NT2/D1 (cell line): ENCODE measurements at regions not wholly inside any gene's neighbourhood (a gene's known extent, or its start where the extent isn't known, plus 50 kb on each side); places are given as distances from the start of the nearest gene placed in this dataset.

ENCODE experiments used
- DNase-seq: peaks from one replicate; pipeline ENCODE4 v3.0.0-alpha.2; 2011; ENCODE audit warnings: low read depth, low spot score
- H3K27me3 ChIP-seq: 2 replicates; pipeline ENCODE4 v1.6.0; 2011; ENCODE audit warnings: mild to moderate bottlenecking; ENCODE audit not compliant: insufficient read length, insufficient read depth
- H3K36me3 ChIP-seq: 2 replicates; pipeline ENCODE4 v1.6.1; 2011; ENCODE audit warnings: mild to moderate bottlenecking, low read length, mixed read lengths; ENCODE audit not compliant: insufficient read depth, insufficient read length
- H3K4me1 ChIP-seq: 2 replicates; pipeline ENCODE4 v1.5.1; 2011; ENCODE audit not compliant: insufficient read depth, insufficient read length
- H3K4me3 ChIP-seq: 2 replicates; pipeline ENCODE4 v1.5.1; 2011; ENCODE audit warnings: low read depth; ENCODE audit not compliant: insufficient read length
- H3K9ac ChIP-seq: 2 replicates; pipeline ENCODE4 v1.6.0; 2011; ENCODE audit warnings: low read depth; ENCODE audit not compliant: insufficient read length
- H3K9me3 ChIP-seq: 2 replicates; pipeline ENCODE4 v1.5.1; 2011; ENCODE audit warnings: mild to moderate bottlenecking, low read length; ENCODE audit not compliant: insufficient read depth
- SUZ12 ChIP-seq: IDR thresholded peaks from 2 replicates; pipeline ENCODE4 v1.6.1; 2011; ENCODE audit not compliant: insufficient read length, insufficient read depth; ENCODE audit errors: extremely low read depth
- YY1 ChIP-seq: IDR thresholded peaks from 2 replicates; pipeline ENCODE4 v1.6.1; 2011; ENCODE audit not compliant: insufficient read length, insufficient read depth
- ZNF274 ChIP-seq: IDR thresholded peaks from 2 replicates; pipeline ENCODE4 v1.6.1; 2011; ENCODE audit warnings: mild to moderate bottlenecking, low read depth, low read length

DNA sequence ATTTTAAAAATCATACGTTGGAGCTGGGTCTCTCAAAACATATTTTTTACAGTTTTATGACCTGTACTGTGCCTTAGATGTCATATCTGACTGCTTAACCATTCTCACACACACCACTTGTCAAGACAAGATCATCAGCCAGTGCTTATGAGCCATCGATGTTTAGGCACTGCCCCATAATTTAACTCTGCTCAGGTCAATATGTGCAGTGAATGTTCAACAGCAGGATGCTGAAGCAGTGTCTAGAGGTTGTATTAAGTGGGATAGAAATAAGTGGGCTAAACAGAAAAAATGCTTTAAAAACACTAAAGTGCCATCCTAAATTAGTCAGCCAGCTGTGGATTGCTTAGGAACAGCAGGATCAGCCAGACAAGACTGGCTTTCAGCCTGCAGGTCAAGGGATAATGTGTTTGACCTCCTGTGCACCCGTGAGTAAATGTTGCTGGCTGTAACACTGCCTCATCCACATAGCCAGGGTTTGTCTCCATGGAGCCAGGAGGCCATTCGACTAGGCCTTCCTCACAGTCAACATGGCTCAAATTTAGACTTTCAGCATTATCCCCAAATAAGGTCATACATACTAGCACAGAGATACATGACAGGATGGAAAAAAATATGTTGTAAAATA is 139.0 kb upstream of the NXPH2 start:
- Histone ChIP-seq H3K4me1 (no peaks in the 10 kb centered on the region), H3K9ac (no peak overlapping the region), H3K36me3 (no peaks in the 10 kb centered on the region), H3K4me3 (no peak overlapping the region), H3K27me3 (no peaks in the 10 kb centered on the region), H3K9me3 (no peaks in the 10 kb centered on the region)
- no peak for TF ChIP-seq YY1
- TF ChIP-seq ZNF274 = no peak
- TF ChIP-seq SUZ12 = no peak
- no peak for DNase-seq

DNA sequence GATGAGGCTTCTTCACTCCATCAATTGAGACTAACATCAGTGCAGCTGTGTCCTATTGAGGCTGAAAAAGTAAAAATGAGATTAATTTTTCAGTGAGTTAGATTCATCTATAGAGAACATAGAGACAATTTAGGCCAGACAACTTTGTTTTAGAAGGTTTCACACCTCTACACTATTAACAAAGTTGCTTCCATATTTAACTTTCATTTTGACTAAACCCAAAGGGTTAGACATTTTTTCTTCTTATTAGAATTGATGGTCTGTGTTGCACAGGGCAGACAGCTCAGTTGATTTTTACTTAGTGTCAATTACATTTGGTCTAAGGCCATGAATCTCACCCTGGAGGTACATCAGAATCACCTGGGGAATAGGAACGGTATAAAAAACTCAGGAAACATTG is 130.2 kb upstream of the NXPH2 start:
- no peaks in the 10 kb centered on the region for H3K27me3 ChIP-seq
- no peaks in the 10 kb centered on the region for H3K4me1 ChIP-seq
- no peak overlapping the region for H3K9ac ChIP-seq
- TF ChIP-seq YY1 = no peak
- TF ChIP-seq SUZ12 = no peak
- no peak for TF ChIP-seq ZNF274
- DNase-seq = no peak
- no peaks in the 10 kb centered on the region for H3K9me3 ChIP-seq
- H3K4me3 ChIP-seq = no peak overlapping the region
- no peaks in the 10 kb centered on the region for H3K36me3 ChIP-seq

DNA sequence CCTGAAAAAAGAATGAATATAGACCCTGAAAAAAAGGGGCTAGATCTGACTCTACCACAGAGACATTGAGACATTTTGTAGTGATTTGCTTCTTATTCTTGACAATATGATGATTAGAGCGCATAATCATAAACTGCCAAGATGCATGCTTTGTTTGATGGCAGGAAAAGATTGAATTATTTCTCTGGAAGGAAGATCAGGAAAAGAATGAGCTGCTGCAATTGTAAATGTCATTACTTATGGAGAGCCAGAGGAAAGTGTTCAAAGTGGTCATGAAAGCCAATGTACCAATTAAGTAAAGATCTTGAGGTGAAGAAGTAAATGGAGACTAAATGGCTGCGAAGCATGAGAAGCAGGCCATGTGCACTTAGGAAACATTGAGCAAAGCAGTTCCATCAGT is 126.4 kb upstream of the NXPH2 start:
- Histone ChIP-seq H3K9me3 (no peaks in the 10 kb centered on the region), H3K4me1 (no peaks in the 10 kb centered on the region), H3K9ac (no peak overlapping the region), H3K36me3 (no peaks in the 10 kb centered on the region), H3K4me3 (no peak overlapping the region), H3K27me3 (no peaks in the 10 kb centered on the region)
- TF ChIP-seq ZNF274 (no peak), SUZ12 (no peak), YY1 (no peak)
- DNase-seq = no peak

DNA sequence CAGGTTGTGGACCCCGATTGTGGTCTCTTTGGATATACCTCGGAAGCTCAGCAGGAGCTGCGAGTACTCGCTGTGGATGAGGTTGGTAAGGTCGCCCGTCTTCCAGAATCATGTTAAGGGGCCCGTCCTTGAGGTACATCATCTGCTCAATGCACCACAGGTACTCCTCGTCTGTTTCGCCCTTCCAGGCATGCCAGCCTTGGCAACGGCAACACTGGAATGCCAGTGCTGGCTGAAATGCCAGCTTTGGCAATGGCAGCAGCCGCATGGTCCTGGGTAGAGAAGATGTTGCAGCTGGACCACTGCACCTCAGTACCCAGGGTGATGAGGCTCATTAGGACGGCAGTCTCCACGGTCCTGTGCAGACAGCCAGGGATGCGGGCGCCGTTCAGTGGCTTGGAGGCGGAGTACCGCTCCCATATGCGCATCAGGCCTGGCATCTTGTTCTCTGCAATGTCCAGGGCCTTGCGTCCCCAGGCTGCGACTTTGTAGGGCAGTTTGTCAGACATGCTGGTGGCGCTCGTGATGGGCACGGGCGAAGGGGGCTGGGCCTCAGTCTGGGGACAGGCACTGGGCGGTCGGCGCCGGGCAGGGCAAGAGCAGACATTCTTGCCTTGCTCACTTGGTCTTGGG is 122.2 kb upstream of the NXPH2 start:
- no peaks in the 10 kb centered on the region for H3K36me3 ChIP-seq
- H3K9ac ChIP-seq = no peak overlapping the region
- H3K4me1 ChIP-seq = no peaks in the 10 kb centered on the region
- H3K9me3 ChIP-seq = no peaks in the 10 kb centered on the region
- DNase-seq = no peak
- no peak for TF ChIP-seq YY1
- no peak for TF ChIP-seq SUZ12
- no peak for TF ChIP-seq ZNF274
- no peak overlapping the region for H3K4me3 ChIP-seq
- no peaks in the 10 kb centered on the region for H3K27me3 ChIP-seq

DNA sequence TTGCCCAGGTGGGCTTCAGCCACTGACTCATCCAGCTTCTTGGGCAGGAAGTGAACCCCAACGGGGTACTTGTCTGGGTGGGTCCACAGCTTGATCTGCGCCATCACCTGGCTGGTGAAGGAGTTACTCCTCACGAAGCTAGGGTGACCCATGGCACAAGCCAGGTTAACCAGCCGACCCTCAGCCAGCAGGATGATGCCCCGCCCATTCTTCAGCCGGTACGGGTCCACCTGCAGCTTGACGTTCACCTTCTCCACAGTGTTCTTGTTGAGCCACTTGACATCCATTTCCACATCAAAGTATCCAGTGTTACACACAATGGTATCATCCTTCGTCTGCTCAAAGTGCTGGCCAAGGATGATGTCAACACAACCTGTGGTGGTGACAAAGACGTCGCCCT is 121.3 kb upstream of the NXPH2 start:
- TF ChIP-seq YY1 (no peak), SUZ12 (no peak), ZNF274 (no peak)
- no peaks in the 10 kb centered on the region for H3K9me3 ChIP-seq
- no peaks in the 10 kb centered on the region for H3K27me3 ChIP-seq
- no peak overlapping the region for H3K4me3 ChIP-seq
- no peak for DNase-seq
- no peak overlapping the region for H3K9ac ChIP-seq
- no peaks in the 10 kb centered on the region for H3K4me1 ChIP-seq
- H3K36me3 ChIP-seq = no peaks in the 10 kb centered on the region

DNA sequence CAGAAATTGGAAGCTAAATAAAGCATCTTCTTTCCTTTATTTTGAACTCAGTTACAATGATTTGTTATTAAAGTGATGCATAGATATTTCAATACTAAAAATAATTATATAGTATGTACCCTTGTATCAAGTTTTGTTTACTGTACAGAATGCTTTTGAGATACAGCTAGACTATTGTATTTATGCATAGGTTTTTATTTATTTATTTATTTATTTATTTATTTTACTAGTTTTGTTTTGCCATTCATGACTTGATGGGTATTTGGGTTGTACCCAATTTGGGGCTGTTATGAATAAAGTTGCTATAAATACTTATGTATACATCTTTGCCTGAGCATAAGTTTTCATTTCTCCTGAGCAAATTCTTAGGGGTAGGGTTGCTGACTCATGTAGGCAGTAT is 118.7 kb upstream of the NXPH2 start:
- TF ChIP-seq YY1 (no peak), ZNF274 (no peak), SUZ12 (no peak)
- Histone ChIP-seq H3K9ac (no peak overlapping the region), H3K27me3 (no peaks in the 10 kb centered on the region), H3K4me1 (no peaks in the 10 kb centered on the region), H3K36me3 (no peaks in the 10 kb centered on the region), H3K9me3 (no peaks in the 10 kb centered on the region), H3K4me3 (no peak overlapping the region)
- no peak for DNase-seq

DNA sequence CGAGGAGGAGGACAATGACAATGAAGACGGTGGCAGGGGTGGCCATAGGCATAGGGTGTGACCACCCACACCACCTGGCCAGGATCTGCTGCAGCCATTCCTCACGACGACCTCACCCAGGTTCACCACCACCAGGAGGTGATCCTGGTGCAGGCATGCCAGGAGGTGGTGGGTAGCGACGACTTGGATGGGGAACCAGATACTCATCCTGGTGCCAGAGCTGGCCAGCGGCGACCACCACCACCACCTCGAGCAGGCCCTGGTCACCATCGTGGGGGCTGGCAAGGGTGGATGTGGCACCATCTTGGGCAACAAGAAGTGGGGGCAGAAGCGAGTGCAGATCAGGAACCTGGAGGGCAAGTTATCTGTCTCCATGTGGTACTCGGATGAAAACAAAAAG is 117.1 kb upstream of the NXPH2 start:
- TF ChIP-seq SUZ12 = no peak
- no peak for TF ChIP-seq ZNF274
- no peak for TF ChIP-seq YY1
- no peak overlapping the region for H3K4me3 ChIP-seq
- H3K27me3 ChIP-seq = no peaks in the 10 kb centered on the region
- no peaks in the 10 kb centered on the region for H3K4me1 ChIP-seq
- H3K9ac ChIP-seq = no peak overlapping the region
- DNase-seq = no peak
- H3K36me3 ChIP-seq = no peaks in the 10 kb centered on the region
- no peaks in the 10 kb centered on the region for H3K9me3 ChIP-seq
